DOHH2 (cell line): ENCODE measurements at regions not wholly inside any gene's neighbourhood (a gene's known extent, or its start where the extent isn't known, plus 50 kb on each side); places are given as distances from the start of the nearest gene placed in this dataset.

Experiments
- EZH2phosphoT487 ChIP-seq: fragments of 200-600 bp; sonication (generic); IDR thresholded peaks from 2 replicates; pipeline ENCODE4 v1.6.1; 2017; ENCODE audit warnings: borderline replicate concordance, mild to moderate bottlenecking, antibody characterized with exemption, low read length, moderate library complexity, mixed read lengths
- TF ChIP-seq, protein P1 (sequence below): fragments of 200-600 bp; sonication (generic); IDR thresholded peaks from one replicate; pipeline ENCODE4 v1.5.1; 2014; ENCODE audit warnings: antibody characterized with exemption, mild to moderate bottlenecking, low read depth, low read length; ENCODE audit not compliant: poor library complexity, severe bottlenecking

DNA sequence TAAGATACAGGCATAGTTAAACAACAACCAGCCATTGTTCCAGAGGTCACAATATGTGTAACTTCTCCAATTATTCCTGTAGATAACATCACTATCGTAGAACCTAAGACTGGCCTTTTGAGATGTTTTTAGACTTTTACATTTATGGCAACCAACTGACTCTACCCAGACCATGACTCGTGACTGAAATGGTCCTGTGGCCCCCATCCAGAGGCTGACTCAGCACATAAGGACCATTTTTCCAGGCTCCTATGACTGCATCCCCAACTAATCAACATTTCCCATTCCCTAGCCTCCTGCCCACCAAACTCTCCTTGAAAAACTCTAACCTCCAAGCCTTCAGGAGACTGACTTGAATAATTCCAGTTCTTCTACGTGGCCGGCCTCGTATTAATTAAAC lies 52.6 kb upstream of the NID2 start:
- TF ChIP-seq EZH2phosphoT487 = no peak
- TF ChIP-seq, protein P1, sequence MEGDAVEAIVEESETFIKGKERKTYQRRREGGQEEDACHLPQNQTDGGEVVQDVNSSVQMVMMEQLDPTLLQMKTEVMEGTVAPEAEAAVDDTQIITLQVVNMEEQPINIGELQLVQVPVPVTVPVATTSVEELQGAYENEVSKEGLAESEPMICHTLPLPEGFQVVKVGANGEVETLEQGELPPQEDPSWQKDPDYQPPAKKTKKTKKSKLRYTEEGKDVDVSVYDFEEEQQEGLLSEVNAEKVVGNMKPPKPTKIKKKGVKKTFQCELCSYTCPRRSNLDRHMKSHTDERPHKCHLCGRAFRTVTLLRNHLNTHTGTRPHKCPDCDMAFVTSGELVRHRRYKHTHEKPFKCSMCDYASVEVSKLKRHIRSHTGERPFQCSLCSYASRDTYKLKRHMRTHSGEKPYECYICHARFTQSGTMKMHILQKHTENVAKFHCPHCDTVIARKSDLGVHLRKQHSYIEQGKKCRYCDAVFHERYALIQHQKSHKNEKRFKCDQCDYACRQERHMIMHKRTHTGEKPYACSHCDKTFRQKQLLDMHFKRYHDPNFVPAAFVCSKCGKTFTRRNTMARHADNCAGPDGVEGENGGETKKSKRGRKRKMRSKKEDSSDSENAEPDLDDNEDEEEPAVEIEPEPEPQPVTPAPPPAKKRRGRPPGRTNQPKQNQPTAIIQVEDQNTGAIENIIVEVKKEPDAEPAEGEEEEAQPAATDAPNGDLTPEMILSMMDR = no peak
